HEK293T (cell line): ENCODE measurements at regions not wholly inside any gene's neighbourhood (a gene's known extent, or its start where the extent isn't known, plus 50 kb on each side); places are given as distances from the start of the nearest gene placed in this dataset.

ENCODE experiments used
- ARNT ChIP-seq: fragments of 450-650 bp; IDR thresholded peaks from 2 replicates; pipeline ENCODE4 v1.6.1; 2017; ENCODE audit warnings: mild to moderate bottlenecking
- CTBP1 ChIP-seq: fragments of 450-650 bp; IDR thresholded peaks from 2 replicates; pipeline ENCODE4 v1.6.1; 2016; ENCODE audit warnings: borderline replicate concordance
- FOXA1 ChIP-seq: fragments of 450-650 bp; IDR thresholded peaks from 2 replicates; pipeline ENCODE4 v1.6.1; 2016; ENCODE audit warnings: mild to moderate bottlenecking
- FOXK2 ChIP-seq: fragments of 450-650 bp; IDR thresholded peaks from 2 replicates; pipeline ENCODE4 v1.6.1; 2016; ENCODE audit warnings: mild to moderate bottlenecking
- FOXM1 ChIP-seq: fragments of 450-650 bp; IDR thresholded peaks from 2 replicates; pipeline ENCODE4 v1.6.1; 2017; ENCODE audit warnings: mild to moderate bottlenecking, borderline replicate concordance
- SP1 ChIP-seq: fragments of 450-650 bp; IDR thresholded peaks from 2 replicates; pipeline ENCODE4 v1.6.1; 2017
- SUZ12 ChIP-seq: fragments of 450-650 bp; IDR thresholded peaks from 2 replicates; pipeline ENCODE4 v1.6.1; 2016; ENCODE audit warnings: mild to moderate bottlenecking
- TARDBP ChIP-seq: fragments of 450-650 bp; IDR thresholded peaks from 2 replicates; pipeline ENCODE4 v1.6.1; 2016
- TF ChIP-seq, protein P1 (sequence below): fragments of 450-650 bp; IDR thresholded peaks from 2 replicates; pipeline ENCODE4 v1.6.1; 2016

GRCh38 chr10:128506423-128506822 is 380.2 kb upstream of the MKI67 start:
- TF ChIP-seq FOXM1 (no peak), FOXA1 (no peak), CTBP1 (no peak), ARNT (no peak), SUZ12 (no peak), SP1 (no peak), TARDBP (no peak), FOXK2 (no peak)
- TF ChIP-seq, protein P1, sequence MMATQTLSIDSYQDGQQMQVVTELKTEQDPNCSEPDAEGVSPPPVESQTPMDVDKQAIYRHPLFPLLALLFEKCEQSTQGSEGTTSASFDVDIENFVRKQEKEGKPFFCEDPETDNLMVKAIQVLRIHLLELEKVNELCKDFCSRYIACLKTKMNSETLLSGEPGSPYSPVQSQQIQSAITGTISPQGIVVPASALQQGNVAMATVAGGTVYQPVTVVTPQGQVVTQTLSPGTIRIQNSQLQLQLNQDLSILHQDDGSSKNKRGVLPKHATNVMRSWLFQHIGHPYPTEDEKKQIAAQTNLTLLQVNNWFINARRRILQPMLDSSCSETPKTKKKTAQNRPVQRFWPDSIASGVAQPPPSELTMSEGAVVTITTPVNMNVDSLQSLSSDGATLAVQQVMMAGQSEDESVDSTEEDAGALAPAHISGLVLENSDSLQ, result no peak
